ENCODE measurements at regions not wholly inside any gene's neighbourhood (a gene's known extent, or its start where the extent isn't known, plus 50 kb on each side); places are given as distances from the start of the nearest gene placed in this dataset.

DNA sequence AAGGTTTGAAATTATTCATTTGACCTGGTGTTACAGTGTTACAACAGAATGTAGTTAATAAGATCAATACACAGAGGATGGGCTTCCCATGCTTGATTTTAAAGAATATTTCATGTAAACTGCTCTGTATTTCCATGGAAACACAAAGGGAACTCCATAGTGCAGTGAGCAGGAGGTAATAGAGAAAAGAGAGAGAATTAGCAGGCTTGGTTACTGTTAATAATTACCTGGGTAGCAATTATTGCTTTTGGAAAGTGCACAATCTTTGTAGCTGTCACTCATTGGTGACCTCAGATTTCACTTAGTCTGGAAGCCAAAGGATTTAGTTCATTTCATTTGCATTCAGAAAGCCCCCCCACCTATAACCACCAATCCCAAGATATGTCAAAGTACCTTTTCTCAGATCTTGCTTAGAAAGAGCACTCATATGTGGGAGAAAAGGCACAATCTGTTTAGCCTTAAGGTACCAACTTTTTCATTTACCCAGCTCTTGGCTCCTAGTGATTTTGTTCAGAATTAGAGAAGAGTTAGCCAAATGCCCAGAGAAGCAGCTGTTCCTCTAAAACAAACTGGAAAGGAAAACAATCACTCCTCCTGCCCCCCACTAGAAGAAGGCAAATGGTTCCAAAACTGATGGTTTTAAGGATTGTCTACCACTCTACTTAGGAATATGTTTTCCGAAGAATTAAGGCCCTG, 234.5 kb upstream of the SLC24A2 start:
- H3K4me1 ChIP-seq (ENCODE audit: control insufficient read depth in 1 of 2, insufficient read depth in 2 of 2, low read length in 2 of 2): no peaks in the 10 kb centered on the region
- H3K9me3 ChIP-seq (ENCODE audit: control insufficient read depth in 1 of 2, low read length in 2 of 2): no peaks in the 10 kb centered on the region
- H3K27me3 ChIP-seq (ENCODE audit: low read depth, low read length): no peaks in the 10 kb centered on the region
- no peak overlapping the region for H3K4me3 ChIP-seq (ENCODE audit: low read depth in 1 of 2, low read length in 2 of 2)
- no peaks in the 10 kb centered on the region for H3K36me3 ChIP-seq (ENCODE audit: control insufficient read depth in 1 of 2, insufficient read depth in 2 of 2, low read length in 2 of 2)
- H3K27ac ChIP-seq (ENCODE audit: low read length): no peak overlapping the region

DNA sequence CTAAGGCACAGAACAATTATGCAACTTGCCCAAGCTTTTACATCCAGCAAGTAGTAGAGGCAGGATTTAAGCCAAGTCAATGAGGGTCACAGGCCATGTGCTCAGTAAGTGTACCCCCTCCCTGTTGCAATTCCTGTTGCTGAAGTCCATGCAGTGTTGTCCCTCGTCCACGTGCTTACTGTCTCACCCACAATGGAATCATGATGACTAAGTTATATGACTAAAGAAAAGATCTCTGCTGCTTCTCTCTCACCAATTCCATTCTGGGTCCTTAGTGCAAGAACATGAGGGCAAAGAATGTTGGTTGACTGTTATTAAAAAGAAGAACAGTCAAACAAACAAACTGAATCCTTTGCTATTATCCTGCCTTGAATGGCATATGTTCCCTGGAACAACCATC, 233.6 kb upstream of the SLC24A2 start:
- H3K9me3 ChIP-seq (ENCODE audit: control insufficient read depth in 1 of 2, low read length in 2 of 2): no peaks in the 10 kb centered on the region

DNA sequence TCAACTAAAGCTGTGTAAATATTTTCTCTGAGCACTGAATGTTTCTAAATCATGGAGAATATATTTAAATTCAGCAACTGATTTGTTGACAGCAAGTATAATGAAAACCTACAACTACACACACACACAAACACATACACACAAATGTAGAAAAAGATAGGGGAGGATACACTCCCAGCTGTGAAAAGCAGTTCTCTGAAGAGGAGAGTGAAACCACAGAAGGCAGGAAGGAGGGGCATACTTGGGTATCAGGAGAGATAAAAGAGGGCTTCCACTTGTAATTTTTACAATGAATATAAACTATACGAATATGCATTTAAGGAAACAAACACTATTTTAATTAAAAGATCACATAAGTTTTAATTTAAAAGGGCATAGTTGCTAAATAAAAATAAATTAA, 227.8 kb upstream of the SLC24A2 start:
- Histone ChIP-seq H3K9me3 (ENCODE audit: control insufficient read depth in 1 of 2, low read length in 2 of 2) (peaks cover 0 to 3% of the 10 kb centered on the region in 2 donors), H3K4me1 (ENCODE audit: control insufficient read depth in 1 of 2, insufficient read depth in 2 of 2, low read length in 2 of 2) (no peaks in the 10 kb centered on the region), H3K36me3 (ENCODE audit: control insufficient read depth in 1 of 2, insufficient read depth in 2 of 2, low read length in 2 of 2) (no peaks in the 10 kb centered on the region), H3K27me3 (ENCODE audit: low read depth, low read length) (no peaks in the 10 kb centered on the region), H3K4me3 (ENCODE audit: low read depth in 1 of 2, low read length in 2 of 2) (no peak overlapping the region), H3K27ac (ENCODE audit: low read length) (no peak overlapping the region)

More for the DNA sequence above, 233.6 kb upstream of the SLC24A2 start:
- H3K4me1 ChIP-seq (ENCODE audit: control insufficient read depth in 1 of 2, insufficient read depth in 2 of 2, low read length in 2 of 2): no peaks in the 10 kb centered on the region
- no peaks in the 10 kb centered on the region for H3K36me3 ChIP-seq (ENCODE audit: control insufficient read depth in 1 of 2, insufficient read depth in 2 of 2, low read length in 2 of 2)
- H3K27me3 ChIP-seq (ENCODE audit: low read depth, low read length): no peaks in the 10 kb centered on the region
- H3K27ac ChIP-seq (ENCODE audit: low read length): no peak overlapping the region
- no peak overlapping the region for H3K4me3 ChIP-seq (ENCODE audit: low read depth in 1 of 2, low read length in 2 of 2)

DNA sequence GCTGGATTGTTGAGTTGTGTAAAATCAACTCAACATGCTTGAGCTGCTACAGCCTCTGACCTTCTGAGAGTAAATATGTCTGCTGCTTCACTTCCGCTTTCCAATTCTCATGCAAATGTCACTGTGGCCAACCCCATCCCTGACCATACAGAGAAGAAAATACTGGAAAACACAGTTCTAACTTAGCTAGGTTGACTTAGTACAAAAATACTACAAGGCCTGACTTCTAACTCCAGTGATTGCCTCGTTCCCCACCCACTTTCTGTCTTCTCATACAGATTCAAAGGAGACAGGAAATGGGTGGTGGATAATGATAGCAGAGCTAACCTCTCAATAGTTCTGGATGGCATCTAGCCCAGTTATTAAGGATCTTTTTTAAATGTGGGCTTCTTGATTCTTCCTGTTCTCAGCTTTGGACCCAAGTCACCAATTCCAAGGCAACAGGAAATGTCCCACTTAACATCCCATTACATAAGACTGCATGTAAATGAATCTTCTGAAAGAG, 226.6 kb upstream of the SLC24A2 start:
- no peaks in the 10 kb centered on the region for H3K36me3 ChIP-seq (ENCODE audit: control insufficient read depth in 1 of 2, insufficient read depth in 2 of 2, low read length in 2 of 2)
- peaks cover 0 to 6% of the 10 kb centered on the region in 2 donors for H3K9me3 ChIP-seq (ENCODE audit: control insufficient read depth in 1 of 2, low read length in 2 of 2)
- no peak overlapping the region for H3K4me3 ChIP-seq (ENCODE audit: low read depth in 1 of 2, low read length in 2 of 2)
- H3K4me1 ChIP-seq (ENCODE audit: control insufficient read depth in 1 of 2, insufficient read depth in 2 of 2, low read length in 2 of 2): no peaks in the 10 kb centered on the region
- no peak overlapping the region for H3K27ac ChIP-seq (ENCODE audit: low read length)
- no peaks in the 10 kb centered on the region for H3K27me3 ChIP-seq (ENCODE audit: low read depth, low read length)

DNA sequence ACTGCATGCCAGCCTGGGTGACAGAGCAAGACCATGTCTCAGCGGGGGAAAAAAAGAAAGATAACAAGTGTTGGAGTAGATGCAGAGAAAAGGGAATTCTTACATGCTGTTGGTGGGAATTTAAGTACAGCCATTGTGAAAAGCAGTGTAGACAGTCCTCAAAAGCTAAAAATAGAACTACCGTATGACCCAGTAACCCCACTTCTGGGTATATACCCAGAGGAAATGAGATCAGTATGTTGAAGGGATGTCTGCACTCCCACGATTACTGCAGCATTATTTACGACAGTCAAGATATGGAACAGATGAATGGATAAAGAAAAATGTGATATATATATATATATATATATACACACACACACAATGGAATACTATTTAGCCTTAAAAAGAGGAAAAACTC, 225.3 kb upstream of the SLC24A2 start:
- Histone ChIP-seq H3K27me3 (ENCODE audit: low read depth, low read length) (no peaks in the 10 kb centered on the region), H3K27ac (ENCODE audit: low read length) (no peak overlapping the region), H3K4me3 (ENCODE audit: low read depth in 1 of 2, low read length in 2 of 2) (no peak overlapping the region), H3K4me1 (ENCODE audit: control insufficient read depth in 1 of 2, insufficient read depth in 2 of 2, low read length in 2 of 2) (no peaks in the 10 kb centered on the region), H3K36me3 (ENCODE audit: control insufficient read depth in 1 of 2, insufficient read depth in 2 of 2, low read length in 2 of 2) (no peaks in the 10 kb centered on the region), H3K9me3 (ENCODE audit: control insufficient read depth in 1 of 2, low read length in 2 of 2) (peaks cover 0 to 6% of the 10 kb centered on the region in 2 donors)

DNA sequence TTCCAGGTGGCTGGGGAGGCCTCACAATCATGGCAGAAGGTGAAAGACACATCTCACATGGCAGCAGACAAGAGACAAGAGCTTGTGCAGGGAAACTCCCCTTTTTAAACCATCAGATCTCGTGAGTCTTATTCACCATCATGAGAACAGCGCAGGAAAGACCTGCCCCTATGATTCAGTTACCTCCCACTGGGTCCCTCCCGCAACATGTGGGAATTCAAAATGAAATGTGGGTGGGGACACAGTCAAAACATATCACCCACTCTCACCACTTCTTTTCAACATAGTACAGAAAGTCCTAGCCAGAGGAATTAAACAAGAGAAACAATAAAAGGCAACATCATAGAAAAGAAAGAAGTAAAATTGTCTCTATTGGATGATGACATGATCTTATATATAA, 223.4 kb upstream of the SLC24A2 start:
- no peak overlapping the region for H3K27ac ChIP-seq (ENCODE audit: low read length)
- no peaks in the 10 kb centered on the region for H3K4me1 ChIP-seq (ENCODE audit: control insufficient read depth in 1 of 2, insufficient read depth in 2 of 2, low read length in 2 of 2)
- no peak overlapping the region for H3K4me3 ChIP-seq (ENCODE audit: low read depth in 1 of 2, low read length in 2 of 2)
- H3K27me3 ChIP-seq (ENCODE audit: low read depth, low read length): no peaks in the 10 kb centered on the region
- H3K9me3 ChIP-seq (ENCODE audit: control insufficient read depth in 1 of 2, low read length in 2 of 2): peaks cover 0 to 6% of the 10 kb centered on the region in 2 donors
- no peaks in the 10 kb centered on the region for H3K36me3 ChIP-seq (ENCODE audit: control insufficient read depth in 1 of 2, insufficient read depth in 2 of 2, low read length in 2 of 2)

DNA sequence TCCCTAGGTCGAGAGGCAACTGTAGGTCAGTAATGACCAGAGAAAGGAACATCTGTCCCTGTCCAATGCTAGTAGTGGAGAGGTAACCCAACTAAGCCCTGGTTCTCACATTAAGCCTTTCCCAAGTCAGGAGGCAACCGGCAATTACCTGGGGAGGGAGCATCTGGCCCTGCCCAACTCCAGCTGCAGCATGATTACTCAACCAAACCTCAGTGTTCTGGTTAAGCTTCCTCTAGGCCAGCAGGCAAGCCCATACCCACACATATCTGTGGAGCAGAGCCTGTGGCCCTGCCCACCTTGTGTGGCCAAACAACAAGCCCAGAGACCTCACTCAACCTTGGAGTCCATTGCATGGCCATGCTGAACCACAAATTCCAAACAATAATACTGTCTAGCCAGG, 220.8 kb upstream of the SLC24A2 start:
- Histone ChIP-seq H3K9me3 (ENCODE audit: control insufficient read depth in 1 of 2, low read length in 2 of 2) (peaks cover 0 to 6% of the 10 kb centered on the region in 2 donors), H3K4me1 (ENCODE audit: control insufficient read depth in 1 of 2, insufficient read depth in 2 of 2, low read length in 2 of 2) (no peaks in the 10 kb centered on the region), H3K4me3 (ENCODE audit: low read depth in 1 of 2, low read length in 2 of 2) (no peak overlapping the region), H3K36me3 (ENCODE audit: control insufficient read depth in 1 of 2, insufficient read depth in 2 of 2, low read length in 2 of 2) (no peaks in the 10 kb centered on the region), H3K27me3 (ENCODE audit: low read depth, low read length) (no peaks in the 10 kb centered on the region), H3K27ac (ENCODE audit: low read length) (no peak overlapping the region)

DNA sequence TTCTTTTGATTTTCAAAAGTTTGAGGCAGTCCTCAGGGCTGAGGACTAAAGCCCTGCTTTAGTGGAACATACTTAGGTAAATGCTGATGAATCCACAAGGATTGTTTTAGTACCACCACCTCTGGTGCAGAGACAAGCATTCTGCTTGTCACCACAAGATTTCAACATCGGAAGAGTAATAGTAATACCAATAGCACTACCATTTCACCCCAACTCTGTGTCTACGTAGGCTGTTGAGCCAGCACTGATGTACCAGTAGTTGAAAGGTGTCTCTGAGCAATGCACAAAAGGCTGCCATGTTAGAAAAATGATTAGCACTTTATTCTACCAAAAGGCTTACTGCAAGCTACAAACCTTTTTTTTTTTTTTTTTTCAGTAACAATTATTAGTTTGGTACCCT, 213.2 kb upstream of the SLC24A2 start:
- no peak overlapping the region for H3K27ac ChIP-seq (ENCODE audit: low read length)
- H3K36me3 ChIP-seq (ENCODE audit: control insufficient read depth in 1 of 2, insufficient read depth in 2 of 2, low read length in 2 of 2): no peaks in the 10 kb centered on the region
- no peaks in the 10 kb centered on the region for H3K4me1 ChIP-seq (ENCODE audit: control insufficient read depth in 1 of 2, insufficient read depth in 2 of 2, low read length in 2 of 2)
- no peaks in the 10 kb centered on the region for H3K9me3 ChIP-seq (ENCODE audit: control insufficient read depth in 1 of 2, low read length in 2 of 2)
- H3K4me3 ChIP-seq (ENCODE audit: low read depth in 1 of 2, low read length in 2 of 2): no peak overlapping the region
- H3K27me3 ChIP-seq (ENCODE audit: low read depth, low read length): no peaks in the 10 kb centered on the region

DNA sequence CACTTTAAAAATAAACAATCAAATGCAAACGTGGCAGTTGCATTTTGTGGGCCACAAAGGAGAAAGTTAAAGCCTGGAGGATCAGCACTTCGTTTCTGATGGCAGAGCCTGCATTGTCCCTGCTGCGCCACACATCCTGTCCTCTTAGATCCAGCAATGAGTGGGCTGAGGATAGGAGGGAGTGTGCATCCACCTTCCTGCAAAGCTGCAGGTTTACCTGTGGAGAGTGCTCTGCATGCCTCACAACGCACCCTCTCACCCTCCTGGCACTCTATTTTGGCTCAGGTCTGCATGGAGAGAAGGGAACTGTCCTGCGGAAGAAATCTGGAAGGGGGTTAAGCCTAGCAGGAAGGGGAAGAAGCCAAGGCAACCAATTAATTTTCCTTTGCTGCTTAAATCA, 212.2 kb upstream of the SLC24A2 start:
- Histone ChIP-seq H3K4me3 (ENCODE audit: low read depth in 1 of 2, low read length in 2 of 2) (no peak overlapping the region), H3K36me3 (ENCODE audit: control insufficient read depth in 1 of 2, insufficient read depth in 2 of 2, low read length in 2 of 2) (no peaks in the 10 kb centered on the region), H3K27me3 (ENCODE audit: low read depth, low read length) (no peaks in the 10 kb centered on the region), H3K9me3 (ENCODE audit: control insufficient read depth in 1 of 2, low read length in 2 of 2) (no peaks in the 10 kb centered on the region), H3K27ac (ENCODE audit: low read length) (no peak overlapping the region), H3K4me1 (ENCODE audit: control insufficient read depth in 1 of 2, insufficient read depth in 2 of 2, low read length in 2 of 2) (no peaks in the 10 kb centered on the region)

DNA sequence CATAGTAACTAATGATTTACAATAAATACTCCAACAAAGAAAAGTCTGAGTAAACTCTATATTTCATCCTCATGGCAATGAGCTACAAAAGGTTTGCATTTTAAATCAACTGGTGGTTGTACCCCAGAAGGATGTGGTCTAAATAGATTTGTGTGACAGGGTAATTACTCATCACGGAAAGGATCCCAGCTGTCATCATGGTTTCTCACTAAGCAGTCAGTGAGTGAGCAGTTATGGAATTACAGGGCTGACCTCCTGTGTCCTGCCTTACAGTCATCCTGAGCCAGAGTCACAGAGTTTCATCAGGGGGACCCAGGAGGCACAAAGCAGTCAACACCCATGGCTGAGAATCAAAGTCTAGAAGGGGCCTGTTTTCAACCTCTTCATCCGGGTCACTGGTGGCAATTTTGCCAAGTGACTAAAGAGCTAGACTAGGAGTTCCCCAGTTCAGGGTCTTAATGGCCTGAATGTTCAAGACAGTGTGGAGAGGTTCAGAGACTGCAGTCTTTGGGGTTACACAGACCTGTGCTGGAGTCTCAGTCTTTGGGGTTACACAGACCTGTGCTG, 210.7 kb upstream of the SLC24A2 start:
- Histone ChIP-seq H3K27me3 (ENCODE audit: low read depth, low read length) (no peaks in the 10 kb centered on the region), H3K4me3 (ENCODE audit: low read depth in 1 of 2, low read length in 2 of 2) (no peak overlapping the region), H3K27ac (ENCODE audit: low read length) (no peak overlapping the region), H3K9me3 (ENCODE audit: control insufficient read depth in 1 of 2, low read length in 2 of 2) (no peaks in the 10 kb centered on the region), H3K4me1 (ENCODE audit: control insufficient read depth in 1 of 2, insufficient read depth in 2 of 2, low read length in 2 of 2) (no peaks in the 10 kb centered on the region), H3K36me3 (ENCODE audit: control insufficient read depth in 1 of 2, insufficient read depth in 2 of 2, low read length in 2 of 2) (no peaks in the 10 kb centered on the region)

DNA sequence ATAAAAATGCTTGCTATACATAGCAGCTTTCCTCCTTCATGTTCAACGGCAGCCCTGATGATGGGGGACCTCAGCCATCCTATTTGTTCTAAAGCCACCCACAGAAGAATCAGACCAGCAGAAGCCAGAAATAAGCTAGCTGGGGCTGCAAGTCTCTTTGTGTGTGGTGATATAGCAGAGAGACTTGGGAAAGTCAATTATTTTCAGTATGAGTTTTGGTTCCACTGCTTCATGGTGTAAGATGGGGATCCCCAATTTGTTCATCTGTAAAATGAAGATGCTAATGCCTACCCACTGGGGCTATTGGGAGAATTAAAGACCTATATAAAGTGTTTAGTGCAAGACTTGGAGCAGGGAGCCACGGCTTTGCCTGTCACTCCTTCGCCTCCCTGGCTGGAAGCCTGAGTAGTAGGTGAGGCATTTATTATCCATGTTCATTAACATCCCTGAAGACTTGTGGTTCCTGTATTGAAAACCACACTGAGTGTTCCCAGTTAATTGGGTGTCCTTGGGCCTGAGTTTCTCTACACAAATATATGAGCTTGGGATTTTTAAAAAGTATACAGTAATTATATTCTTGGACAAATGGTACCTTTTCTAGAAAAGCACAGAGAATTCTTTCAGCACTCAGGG, 210.1 kb upstream of the SLC24A2 start:
- Histone ChIP-seq H3K27me3 (ENCODE audit: low read depth, low read length) (no peaks in the 10 kb centered on the region), H3K9me3 (ENCODE audit: control insufficient read depth in 1 of 2, low read length in 2 of 2) (no peaks in the 10 kb centered on the region), H3K4me1 (ENCODE audit: control insufficient read depth in 1 of 2, insufficient read depth in 2 of 2, low read length in 2 of 2) (no peaks in the 10 kb centered on the region)

More for the DNA sequence above, 210.1 kb upstream of the SLC24A2 start:
- H3K4me3 ChIP-seq (ENCODE audit: low read depth in 1 of 2, low read length in 2 of 2): no peak overlapping the region
- no peaks in the 10 kb centered on the region for H3K36me3 ChIP-seq (ENCODE audit: control insufficient read depth in 1 of 2, insufficient read depth in 2 of 2, low read length in 2 of 2)
- H3K27ac ChIP-seq (ENCODE audit: low read length): no peak overlapping the region

Data from muscle layer of duodenum (tissue), 2 donors.